HCT116 (cell line): ENCODE measurements at regions not wholly inside any gene's neighbourhood (a gene's known extent, or its start where the extent isn't known, plus 50 kb on each side); places are given as distances from the start of the nearest gene placed in this dataset.

Experiments used
- CEBPB ChIP-seq: IDR thresholded peaks from 2 replicates; pipeline ENCODE4 v1.6.1; 2012; ENCODE audit warnings: low read depth
- EGR1 ChIP-seq: IDR thresholded peaks from 2 replicates; pipeline ENCODE4 v1.6.1; 2012; ENCODE audit warnings: low read depth
- EZH2 ChIP-seq: fragments of 200-600 bp; sonication (generic); IDR thresholded peaks from 2 replicates; pipeline ENCODE4 v1.6.1; 2017; ENCODE audit warnings: antibody characterized with exemption, mixed run types
- EZH2phosphoT487 ChIP-seq: fragments of 200-600 bp; IDR thresholded peaks from 2 replicates; pipeline ENCODE4 v1.6.1; 2018; ENCODE audit warnings: antibody characterized with exemption, borderline replicate concordance
- FOSL1 ChIP-seq: IDR thresholded peaks from 2 replicates; pipeline ENCODE4 v1.6.1; 2012; ENCODE audit warnings: low read depth
- POLR2A ChIP-seq: IDR thresholded peaks from 2 replicates; pipeline ENCODE4 v1.7.0; 2011; ENCODE audit warnings: borderline replicate concordance; ENCODE audit not compliant: insufficient read depth, insufficient read length; ENCODE audit errors: extremely low read depth
- POLR2AphosphoS5 ChIP-seq: IDR thresholded peaks from 2 replicates; pipeline ENCODE4 v1.6.1; 2011; ENCODE audit warnings: mild to moderate bottlenecking, low read depth, low read length, moderate library complexity
- RAD21 ChIP-seq: IDR thresholded peaks from 2 replicates; pipeline ENCODE4 v1.6.1; 2012; ENCODE audit warnings: low read depth, mild to moderate bottlenecking
- SP1 ChIP-seq: IDR thresholded peaks from 2 replicates; pipeline ENCODE4 v1.6.1; 2012; ENCODE audit warnings: low read depth
- TF ChIP-seq, protein P1 (sequence below), 3 experiments: fragments of 200-600 bp in 1 of 3; sonication (generic) in 1 of 3; IDR thresholded peaks in 2 of 3; conservative IDR thresholded peaks in 1 of 3; 2 replicates each; pipeline ENCODE4 v1.5.1; 2012 to 2017; ENCODE audit warnings: low read depth in 2 of 3, low read length in 2 of 3, antibody characterized with exemption in 1 of 3, borderline replicate concordance in 1 of 3, control low read depth in 1 of 3, mild to moderate bottlenecking in 1 of 3, mixed read lengths in 1 of 3, mixed run types in 1 of 3, moderate library complexity in 1 of 3; ENCODE audit not compliant: insufficient read depth in 1 of 3
- TF ChIP-seq, protein P2 (sequence below): IDR thresholded peaks from 2 replicates; pipeline ENCODE4 v1.6.1; 2012

DNA sequence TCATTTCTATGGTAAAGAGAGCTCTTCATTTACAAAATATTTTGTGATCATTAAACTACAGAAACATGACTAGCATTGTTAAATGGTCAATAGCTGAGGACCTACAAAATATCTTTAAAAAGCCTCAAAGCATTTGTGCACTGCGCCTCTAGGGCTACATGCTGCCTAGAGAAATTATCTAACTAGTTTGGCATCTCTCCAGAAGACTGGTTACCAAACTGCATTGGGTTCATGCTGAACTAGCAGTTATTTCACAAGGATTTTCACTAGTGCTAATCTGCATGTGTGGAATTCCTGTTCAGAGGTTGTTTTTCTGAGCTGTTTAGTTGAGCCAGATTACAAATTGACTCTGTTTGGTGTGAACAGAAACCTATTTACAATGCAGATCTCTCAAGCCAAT lies 58.5 kb upstream of the PITX2 start:
- TF ChIP-seq, protein P1, sequence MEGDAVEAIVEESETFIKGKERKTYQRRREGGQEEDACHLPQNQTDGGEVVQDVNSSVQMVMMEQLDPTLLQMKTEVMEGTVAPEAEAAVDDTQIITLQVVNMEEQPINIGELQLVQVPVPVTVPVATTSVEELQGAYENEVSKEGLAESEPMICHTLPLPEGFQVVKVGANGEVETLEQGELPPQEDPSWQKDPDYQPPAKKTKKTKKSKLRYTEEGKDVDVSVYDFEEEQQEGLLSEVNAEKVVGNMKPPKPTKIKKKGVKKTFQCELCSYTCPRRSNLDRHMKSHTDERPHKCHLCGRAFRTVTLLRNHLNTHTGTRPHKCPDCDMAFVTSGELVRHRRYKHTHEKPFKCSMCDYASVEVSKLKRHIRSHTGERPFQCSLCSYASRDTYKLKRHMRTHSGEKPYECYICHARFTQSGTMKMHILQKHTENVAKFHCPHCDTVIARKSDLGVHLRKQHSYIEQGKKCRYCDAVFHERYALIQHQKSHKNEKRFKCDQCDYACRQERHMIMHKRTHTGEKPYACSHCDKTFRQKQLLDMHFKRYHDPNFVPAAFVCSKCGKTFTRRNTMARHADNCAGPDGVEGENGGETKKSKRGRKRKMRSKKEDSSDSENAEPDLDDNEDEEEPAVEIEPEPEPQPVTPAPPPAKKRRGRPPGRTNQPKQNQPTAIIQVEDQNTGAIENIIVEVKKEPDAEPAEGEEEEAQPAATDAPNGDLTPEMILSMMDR (IDR thresholded peaks at IDR 0.05 in 2 of 3, conservative IDR thresholded peaks at IDR 0.05 in 1 of 3; ENCODE audit: borderline replicate concordance in 1 of 3, insufficient read depth in 1 of 3, low read depth in 2 of 3, low read length in 2 of 3), result no peak
- no peak for TF ChIP-seq SP1
- no peak for TF ChIP-seq EZH2
- TF ChIP-seq CEBPB, result no peak
- TF ChIP-seq FOSL1, result no peak
- TF ChIP-seq POLR2AphosphoS5, result no peak
- TF ChIP-seq POLR2A, result no peak
- no peak for TF ChIP-seq EGR1
- TF ChIP-seq EZH2phosphoT487, result no peak
- TF ChIP-seq, protein P2, sequence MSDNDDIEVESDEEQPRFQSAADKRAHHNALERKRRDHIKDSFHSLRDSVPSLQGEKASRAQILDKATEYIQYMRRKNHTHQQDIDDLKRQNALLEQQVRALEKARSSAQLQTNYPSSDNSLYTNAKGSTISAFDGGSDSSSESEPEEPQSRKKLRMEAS, result no peak
- TF ChIP-seq RAD21, result no peak
